ENCODE measurements at regions not wholly inside any gene's neighbourhood (a gene's known extent, or its start where the extent isn't known, plus 50 kb on each side); places are given as distances from the start of the nearest gene placed in this dataset.

GRCh38 chr18:72407048-72407447 lies 137.1 kb downstream of the CBLN2 start:
- no peaks in the 10 kb centered on the region for H3K27me3 ChIP-seq
- H3K9ac ChIP-seq = no peak overlapping the region
- H3K4me1 ChIP-seq = no peaks in the 10 kb centered on the region
- peaks cover 9% of the 10 kb centered on the region for H3K9me3 Mint-ChIP-seq
- no peak for DNase-seq (ENCODE audit: low spot score)
- H2AFZ ChIP-seq (replicated peaks) = no peak overlapping the region
- H3K4me3 Mint-ChIP-seq = no peak overlapping the region
- no peak overlapping the region for H3K27ac Mint-ChIP-seq
- no peaks in the 10 kb centered on the region for H4K20me1 ChIP-seq (ENCODE audit: low read depth)
- no peak overlapping the region for H3K4me2 ChIP-seq
- H3K27me3 Mint-ChIP-seq (ENCODE audit: insufficient read depth, low read depth) = no peaks in the 10 kb centered on the region
- no peaks in the 10 kb centered on the region for H3K4me1 Mint-ChIP-seq
- peaks cover 5% of the 10 kb centered on the region for H3K9me3 ChIP-seq (ENCODE audit: low read depth)
- no peaks in the 10 kb centered on the region for H3F3A ChIP-seq (ENCODE audit: low read depth)
- no peaks in the 10 kb centered on the region for H3K36me3 ChIP-seq
- TF ChIP-seq, protein P1, sequence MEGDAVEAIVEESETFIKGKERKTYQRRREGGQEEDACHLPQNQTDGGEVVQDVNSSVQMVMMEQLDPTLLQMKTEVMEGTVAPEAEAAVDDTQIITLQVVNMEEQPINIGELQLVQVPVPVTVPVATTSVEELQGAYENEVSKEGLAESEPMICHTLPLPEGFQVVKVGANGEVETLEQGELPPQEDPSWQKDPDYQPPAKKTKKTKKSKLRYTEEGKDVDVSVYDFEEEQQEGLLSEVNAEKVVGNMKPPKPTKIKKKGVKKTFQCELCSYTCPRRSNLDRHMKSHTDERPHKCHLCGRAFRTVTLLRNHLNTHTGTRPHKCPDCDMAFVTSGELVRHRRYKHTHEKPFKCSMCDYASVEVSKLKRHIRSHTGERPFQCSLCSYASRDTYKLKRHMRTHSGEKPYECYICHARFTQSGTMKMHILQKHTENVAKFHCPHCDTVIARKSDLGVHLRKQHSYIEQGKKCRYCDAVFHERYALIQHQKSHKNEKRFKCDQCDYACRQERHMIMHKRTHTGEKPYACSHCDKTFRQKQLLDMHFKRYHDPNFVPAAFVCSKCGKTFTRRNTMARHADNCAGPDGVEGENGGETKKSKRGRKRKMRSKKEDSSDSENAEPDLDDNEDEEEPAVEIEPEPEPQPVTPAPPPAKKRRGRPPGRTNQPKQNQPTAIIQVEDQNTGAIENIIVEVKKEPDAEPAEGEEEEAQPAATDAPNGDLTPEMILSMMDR (IDR thresholded peaks at IDR 0.05) = no peak
- TF ChIP-seq EZH2 (IDR thresholded peaks at IDR 0.05) = no peak
- TF ChIP-seq EZH2phosphoT487 (IDR thresholded peaks at IDR 0.05) = no peak
- H3K36me3 Mint-ChIP-seq = peaks cover 3% of the 10 kb centered on the region
- no peak overlapping the region for H3K4me3 ChIP-seq
- H3K79me2 ChIP-seq (ENCODE audit: low read depth) = no peaks in the 10 kb centered on the region
- no peak overlapping the region for H3K27ac ChIP-seq

GRCh38 chr18:72391951-72392350 lies 152.2 kb downstream of the CBLN2 start:
- Histone ChIP-seq H3K4me3 (no peak overlapping the region), H3K27ac (no peak overlapping the region), H3K36me3 (no peaks in the 10 kb centered on the region), H3K4me2 (no peak overlapping the region), H3F3A (ENCODE audit: low read depth) (no peaks in the 10 kb centered on the region), H2AFZ (replicated peaks) (no peak overlapping the region), H3K9ac (no peak overlapping the region), H4K20me1 (ENCODE audit: low read depth) (no peaks in the 10 kb centered on the region), H3K27me3 (no peaks in the 10 kb centered on the region), H3K9me3 (ENCODE audit: low read depth) (peaks cover 5% of the 10 kb centered on the region), H3K79me2 (ENCODE audit: low read depth) (no peaks in the 10 kb centered on the region), H3K4me1 (no peaks in the 10 kb centered on the region)
- Mint-ChIP-seq H3K27me3 (ENCODE audit: insufficient read depth, low read depth) (no peaks in the 10 kb centered on the region), H3K9me3 (no peaks in the 10 kb centered on the region), H3K36me3 (no peaks in the 10 kb centered on the region), H3K27ac (no peak overlapping the region), H3K4me1 (no peaks in the 10 kb centered on the region), H3K4me3 (no peak overlapping the region)
- TF ChIP-seq, protein P1 (IDR thresholded peaks at IDR 0.05) = no peak
- no peak for DNase-seq (ENCODE audit: low spot score)

GRCh38 chr18:72391427-72391826 lies 152.7 kb downstream of the CBLN2 start:
- TF ChIP-seq, protein P1 (IDR thresholded peaks at IDR 0.05) = no peak
- no peak for TF ChIP-seq EZH2phosphoT487 (IDR thresholded peaks at IDR 0.05)
- Mint-ChIP-seq H3K36me3 (no peaks in the 10 kb centered on the region), H3K27me3 (ENCODE audit: insufficient read depth, low read depth) (no peaks in the 10 kb centered on the region), H3K27ac (no peak overlapping the region), H3K9me3 (no peaks in the 10 kb centered on the region), H3K4me3 (no peak overlapping the region), H3K4me1 (no peaks in the 10 kb centered on the region)
- DNase-seq (ENCODE audit: low spot score) = no peak
- Histone ChIP-seq H4K20me1 (ENCODE audit: low read depth) (no peaks in the 10 kb centered on the region), H3K36me3 (no peaks in the 10 kb centered on the region), H3K4me2 (no peak overlapping the region), H3K79me2 (ENCODE audit: low read depth) (no peaks in the 10 kb centered on the region), H3K9me3 (ENCODE audit: low read depth) (peaks cover 5% of the 10 kb centered on the region), H3K4me3 (no peak overlapping the region), H3F3A (ENCODE audit: low read depth) (no peaks in the 10 kb centered on the region), H3K4me1 (no peaks in the 10 kb centered on the region), H3K27ac (no peak overlapping the region), H2AFZ (replicated peaks) (no peak overlapping the region), H3K27me3 (no peaks in the 10 kb centered on the region), H3K9ac (no peak overlapping the region)

GRCh38 chr18:72378016-72378415 lies 166.1 kb downstream of the CBLN2 start:
- H3K4me1 Mint-ChIP-seq = no peaks in the 10 kb centered on the region
- no peak overlapping the region for H2AFZ ChIP-seq (replicated peaks)

More at GRCh38 chr18:72378016-72378415, 166.1 kb downstream of the CBLN2 start:
- Histone ChIP-seq H3K4me1 (no peaks in the 10 kb centered on the region), H3K4me3 (no peak overlapping the region), H3K27me3 (no peaks in the 10 kb centered on the region), H3K9ac (no peak overlapping the region), H3K79me2 (ENCODE audit: low read depth) (no peaks in the 10 kb centered on the region), H3K36me3 (no peaks in the 10 kb centered on the region), H3F3A (ENCODE audit: low read depth) (no peaks in the 10 kb centered on the region), H3K4me2 (no peak overlapping the region), H3K9me3 (ENCODE audit: low read depth) (peaks cover 4% of the 10 kb centered on the region), H4K20me1 (ENCODE audit: low read depth) (no peaks in the 10 kb centered on the region), H3K27ac (no peak overlapping the region)
- no peak overlapping the region for H3K27ac Mint-ChIP-seq
- no peaks in the 10 kb centered on the region for H3K27me3 Mint-ChIP-seq (ENCODE audit: insufficient read depth, low read depth)
- H3K36me3 Mint-ChIP-seq = no peaks in the 10 kb centered on the region
- TF ChIP-seq, protein P1 (IDR thresholded peaks at IDR 0.05) = no peak
- TF ChIP-seq EZH2phosphoT487 (IDR thresholded peaks at IDR 0.05) (no peak), EZH2 (IDR thresholded peaks at IDR 0.05) (no peak)
- no peak overlapping the region for H3K4me3 Mint-ChIP-seq
- DNase-seq (ENCODE audit: low spot score) = no peak
- no peaks in the 10 kb centered on the region for H3K9me3 Mint-ChIP-seq
